Endodermal cell (in vitro differentiated cells): ENCODE measurements at regions not wholly inside any gene's neighbourhood (a gene's known extent, or its start where the extent isn't known, plus 50 kb on each side); places are given as distances from the start of the nearest gene placed in this dataset.

ENCODE experiments used
- DNase-seq: peaks from one replicate; pipeline ENCODE4 v3.0.0-alpha.2; 2017
- H3K27ac ChIP-seq: 2 replicates; pipeline ENCODE4 v1.5.1; 2013; ENCODE audit warnings: mild to moderate bottlenecking, low read depth, low read length, moderate library complexity
- H3K27me3 ChIP-seq: 2 replicates; pipeline ENCODE4 v1.6.1; 2013; ENCODE audit warnings: mild to moderate bottlenecking, low read length, moderate library complexity; ENCODE audit not compliant: insufficient read depth, control insufficient read depth, poor library complexity, severe bottlenecking
- H3K36me3 ChIP-seq: 2 replicates; pipeline ENCODE4 v1.7.0; 2013; ENCODE audit warnings: mild to moderate bottlenecking, low read length, moderate library complexity; ENCODE audit not compliant: control insufficient read depth, insufficient read depth
- H3K4me1 ChIP-seq: one replicate; pipeline ENCODE4 v1.7.0; 2013; ENCODE audit warnings: low read length; ENCODE audit not compliant: control insufficient read depth, insufficient read depth
- H3K4me3 ChIP-seq: 2 replicates; pipeline ENCODE4 v1.5.1; 2013; ENCODE audit warnings: mild to moderate bottlenecking, low read length, moderate library complexity
- H3K9ac ChIP-seq: 2 replicates; pipeline ENCODE4 v1.6.1; 2013; ENCODE audit warnings: mild to moderate bottlenecking, low read length, moderate library complexity; ENCODE audit not compliant: poor library complexity, severe bottlenecking; ENCODE audit errors: extremely low read depth
- H3K9me3 ChIP-seq: 2 replicates; pipeline ENCODE4 v1.6.1; 2013; ENCODE audit warnings: mild to moderate bottlenecking, low read length, moderate library complexity; ENCODE audit not compliant: control insufficient read depth
- H3K27ac Mint-ChIP-seq: 2 replicates; pipeline ENCODE4 v1.8.0; 2020; ENCODE audit warnings: mixed read lengths
- H3K27me3 Mint-ChIP-seq: 2 replicates; pipeline ENCODE4 v1.8.0; 2021; ENCODE audit warnings: mild to moderate bottlenecking, mixed read lengths; ENCODE audit not compliant: insufficient read depth
- H3K36me3 Mint-ChIP-seq: 2 replicates; pipeline ENCODE4 v1.8.0; 2020; ENCODE audit warnings: low read depth, mixed read lengths
- H3K4me1 Mint-ChIP-seq: 2 replicates; pipeline ENCODE4 v1.8.0; 2020; ENCODE audit warnings: mixed read lengths
- H3K4me3 Mint-ChIP-seq: 2 replicates; pipeline ENCODE4 v1.8.0; 2020; ENCODE audit warnings: mild to moderate bottlenecking, moderate library complexity, mixed read lengths
- H3K9me3 Mint-ChIP-seq: 2 replicates; pipeline ENCODE4 v1.8.0; 2020; ENCODE audit warnings: mild to moderate bottlenecking, mixed read lengths
- CTCF ChIP-seq: fragments of 200-600 bp; sonication (generic); conservative IDR thresholded peaks from 2 replicates; pipeline ENCODE4 v1.5.0; 2021; ENCODE audit warnings: antibody characterized with exemption, mild to moderate bottlenecking
- WGBS, 2 experiments: methylation state at CpG; one replicate each; pipeline versions ENCODE4 v1.1.5 to v1.1.7; 2013; ENCODE audit warnings: missing lambda C conversion rate in 2 of 2, mixed read lengths in 1 of 2; ENCODE audit not compliant: insufficient coverage in 1 of 2, insufficient read length in 1 of 2; 5-methylcytosine and 5-hydroxymethylcytosine counted together

- DNase-seq: peak; percentile 30
- Mint-ChIP-seq H3K4me3 (no peak overlapping the region), H3K36me3 (no peaks in the 10 kb centered on the region), H3K27ac (no peak overlapping the region), H3K4me1 (no peaks in the 10 kb centered on the region), H3K27me3 (no peaks in the 10 kb centered on the region), H3K9me3 (peaks cover 7% of the 10 kb centered on the region)
- H3K27ac ChIP-seq: no peak overlapping the region
- H3K4me3 ChIP-seq: no peak overlapping the region
- no peaks in the 10 kb centered on the region for H3K9me3 ChIP-seq
- no peaks in the 10 kb centered on the region for H3K27me3 ChIP-seq
- H3K36me3 ChIP-seq: no peaks in the 10 kb centered on the region
- WGBS, 2 experiments: 87 to 92% methylated on average over 12 to 19 of the region's 19 CpGs
- no peaks in the 10 kb centered on the region for H3K4me1 ChIP-seq
- TF ChIP-seq CTCF: no peak
- no peak overlapping the region for H3K9ac ChIP-seq
Observed at GRCh38 chr14:104314251-104314941, 176.0 kb downstream of the KIF26A start.

- peak; percentile 24 for DNase-seq
- no peaks in the 10 kb centered on the region for H3K36me3 ChIP-seq
- no peaks in the 10 kb centered on the region for H3K27me3 ChIP-seq
- H3K27ac Mint-ChIP-seq: no peak overlapping the region
- H3K27ac ChIP-seq: no peak overlapping the region
- H3K9me3 Mint-ChIP-seq: peaks cover 7% of the 10 kb centered on the region
- no peak overlapping the region for H3K9ac ChIP-seq
- no peak overlapping the region for H3K4me3 Mint-ChIP-seq
- no peaks in the 10 kb centered on the region for H3K9me3 ChIP-seq
- 91 to 94% methylated on average over 12 to 14 of the region's 14 CpGs for WGBS, 2 experiments
- no peaks in the 10 kb centered on the region for H3K36me3 Mint-ChIP-seq
- no peaks in the 10 kb centered on the region for H3K27me3 Mint-ChIP-seq
- H3K4me1 ChIP-seq: no peaks in the 10 kb centered on the region
- TF ChIP-seq CTCF: no peak
- H3K4me1 Mint-ChIP-seq: no peaks in the 10 kb centered on the region
- H3K4me3 ChIP-seq: no peak overlapping the region
Observed at GRCh38 chr14:104315169-104315568, 176.8 kb downstream of the KIF26A start.

- H3K27ac Mint-ChIP-seq: no peak overlapping the region
- Histone ChIP-seq H3K9me3 (no peaks in the 10 kb centered on the region), H3K27me3 (no peaks in the 10 kb centered on the region), H3K4me1 (no peaks in the 10 kb centered on the region), H3K36me3 (no peaks in the 10 kb centered on the region), H3K27ac (no peak overlapping the region), H3K9ac (no peak overlapping the region), H3K4me3 (no peak overlapping the region)
- 93 to 100% methylated on average over 1 to 2 of the region's 2 CpGs for WGBS, 2 experiments
- TF ChIP-seq CTCF: no peak
- H3K4me1 Mint-ChIP-seq: no peaks in the 10 kb centered on the region
- H3K4me3 Mint-ChIP-seq: no peak overlapping the region
- peaks cover 4% of the 10 kb centered on the region for H3K9me3 Mint-ChIP-seq
- no peak for DNase-seq
- H3K27me3 Mint-ChIP-seq: no peaks in the 10 kb centered on the region
- H3K36me3 Mint-ChIP-seq: no peaks in the 10 kb centered on the region
Observed at GRCh38 chr14:104315625-104316024, 177.2 kb downstream of the KIF26A start.
